ENCODE measurements at regions not wholly inside any gene's neighbourhood (a gene's known extent, or its start where the extent isn't known, plus 50 kb on each side); places are given as distances from the start of the nearest gene placed in this dataset.

DNA sequence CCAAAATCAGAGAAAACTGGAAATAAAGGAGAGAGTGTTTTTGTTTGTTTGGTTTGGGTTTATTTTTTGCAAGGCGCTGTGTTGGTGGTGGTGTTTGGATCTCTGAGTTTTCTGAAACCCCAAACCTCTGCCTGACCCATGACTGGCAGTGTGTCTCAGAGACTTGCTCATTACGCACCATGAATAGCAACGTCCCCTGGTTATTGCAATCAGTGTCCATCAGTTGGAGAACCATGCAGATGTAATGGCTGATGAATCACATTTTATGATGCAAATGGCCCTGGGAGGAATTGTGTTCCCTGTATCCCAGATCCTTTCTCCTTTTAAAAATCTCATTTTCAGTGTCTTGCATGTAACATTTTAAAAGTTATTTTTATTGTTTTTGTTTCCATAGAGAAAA lies 362.8 kb downstream of the PMP22 start:
- no peak overlapping the region for H3K27ac Mint-ChIP-seq

GRCh38 chr17:14901376-14901775 lies 363.8 kb downstream of the PMP22 start:
- Mint-ChIP-seq H3K36me3 (ENCODE audit: low read depth) (no peaks in the 10 kb centered on the region), H3K9me3 (peaks cover 7% of the 10 kb centered on the region), H3K4me3 (no peak overlapping the region), H3K4me1 (no peaks in the 10 kb centered on the region), H3K27me3 (peaks cover 12% of the 10 kb centered on the region), H3K27ac (no peak overlapping the region)
- no peak for ATAC-seq
- DNase-seq: no peak

More for the DNA sequence above, 362.8 kb downstream of the PMP22 start:
- Mint-ChIP-seq H3K4me1 (no peaks in the 10 kb centered on the region), H3K4me3 (no peak overlapping the region), H3K9me3 (peaks cover 7% of the 10 kb centered on the region), H3K36me3 (ENCODE audit: low read depth) (no peaks in the 10 kb centered on the region), H3K27me3 (peaks cover 14% of the 10 kb centered on the region)
- DNase-seq (no peak), ATAC-seq (no peak)

- no peak for ATAC-seq
- no peak overlapping the region for H3K4me3 Mint-ChIP-seq
- peaks cover 3% of the 10 kb centered on the region for H3K36me3 Mint-ChIP-seq (ENCODE audit: low read depth)
- H3K9me3 Mint-ChIP-seq: peaks cover 31% of the 10 kb centered on the region
- no peaks in the 10 kb centered on the region for H3K4me1 Mint-ChIP-seq
- no peak for DNase-seq
- peaks cover 12% of the 10 kb centered on the region for H3K27me3 Mint-ChIP-seq
- no peak overlapping the region for H3K27ac Mint-ChIP-seq
Measured at GRCh38 chr17:14886200-14886739, 378.9 kb downstream of the PMP22 start.

GRCh38 chr17:14882131-14882530 lies 383.0 kb downstream of the PMP22 start:
- Mint-ChIP-seq H3K9me3 (peaks cover 26% of the 10 kb centered on the region), H3K36me3 (ENCODE audit: low read depth) (peaks cover 3% of the 10 kb centered on the region), H3K4me1 (no peaks in the 10 kb centered on the region), H3K27me3 (peaks cover 11% of the 10 kb centered on the region), H3K27ac (no peak overlapping the region), H3K4me3 (no peak overlapping the region)
- ATAC-seq: no peak
- DNase-seq: no peak

GRCh38 chr17:14875557-14876412 lies 389.3 kb downstream of the PMP22 start:
- Mint-ChIP-seq H3K27me3 (peaks cover 3% of the 10 kb centered on the region), H3K27ac (no peak overlapping the region), H3K4me3 (no peak overlapping the region), H3K36me3 (ENCODE audit: low read depth) (no peaks in the 10 kb centered on the region), H3K4me1 (no peaks in the 10 kb centered on the region), H3K9me3 (no peaks in the 10 kb centered on the region)
- ATAC-seq (no peak), DNase-seq (no peak)

- Mint-ChIP-seq H3K27ac (no peak overlapping the region), H3K9me3 (no peaks in the 10 kb centered on the region), H3K4me3 (no peak overlapping the region), H3K4me1 (no peaks in the 10 kb centered on the region), H3K36me3 (ENCODE audit: low read depth) (no peaks in the 10 kb centered on the region), H3K27me3 (peaks cover 11% of the 10 kb centered on the region)
- ATAC-seq (no peak), DNase-seq (no peak)
Measured at GRCh38 chr17:14873996-14874395, 391.1 kb downstream of the PMP22 start.

DNA sequence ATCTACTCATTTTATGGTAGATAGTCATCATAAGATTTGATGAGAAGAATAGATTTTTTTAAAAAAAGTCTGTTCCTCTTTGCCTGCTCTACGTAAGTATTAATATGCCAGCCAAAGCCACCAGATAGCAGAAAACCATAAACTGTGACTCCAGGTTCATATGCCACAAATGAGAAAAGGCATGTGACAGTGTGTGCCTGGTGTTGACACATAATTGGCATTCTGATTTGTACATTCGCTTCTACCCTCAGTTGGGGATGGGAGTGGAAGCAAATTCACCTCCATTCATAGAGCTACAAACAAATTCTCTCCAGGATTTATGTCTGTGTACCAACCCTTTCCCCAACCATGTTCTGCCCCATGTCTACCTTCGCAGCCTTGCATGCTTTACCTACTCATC lies 391.6 kb downstream of the PMP22 start:
- no peaks in the 10 kb centered on the region for H3K4me1 Mint-ChIP-seq
- no peak for ATAC-seq

GRCh38 chr17:14871921-14872320 lies 393.2 kb downstream of the PMP22 start:
- DNase-seq (no peak), ATAC-seq (no peak)
- peaks cover 4% of the 10 kb centered on the region for H3K9me3 Mint-ChIP-seq
- no peak overlapping the region for H3K4me3 Mint-ChIP-seq
- H3K4me1 Mint-ChIP-seq: no peaks in the 10 kb centered on the region
- peaks cover 17% of the 10 kb centered on the region for H3K27me3 Mint-ChIP-seq
- no peaks in the 10 kb centered on the region for H3K36me3 Mint-ChIP-seq (ENCODE audit: low read depth)
- H3K27ac Mint-ChIP-seq: no peak overlapping the region

More for the DNA sequence above, 391.6 kb downstream of the PMP22 start:
- no peak overlapping the region for H3K4me3 Mint-ChIP-seq
- H3K27me3 Mint-ChIP-seq: peaks cover 11% of the 10 kb centered on the region
- DNase-seq: no peak
- no peak overlapping the region for H3K27ac Mint-ChIP-seq
- no peaks in the 10 kb centered on the region for H3K36me3 Mint-ChIP-seq (ENCODE audit: low read depth)
- no peaks in the 10 kb centered on the region for H3K9me3 Mint-ChIP-seq

DNA sequence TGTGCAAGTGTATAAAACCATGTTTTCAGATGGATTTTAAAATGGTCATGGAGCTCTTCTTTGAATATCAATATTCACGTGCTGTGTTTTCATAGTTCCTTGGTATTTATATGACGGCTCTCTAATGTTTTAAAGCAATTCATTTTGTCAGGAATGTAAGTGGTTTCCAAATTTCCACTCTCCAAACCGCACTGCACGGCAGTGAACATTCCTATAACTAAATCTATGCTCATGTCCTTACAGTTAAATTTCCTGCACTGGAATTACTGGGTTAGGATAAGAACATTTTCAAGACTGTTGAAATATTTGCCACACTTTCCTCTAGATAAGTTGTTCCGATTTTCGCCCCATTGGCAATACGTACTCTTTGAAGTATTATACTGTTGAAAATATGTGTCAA lies 398.9 kb downstream of the PMP22 start:
- H3K9me3 Mint-ChIP-seq: peaks cover 10% of the 10 kb centered on the region
- DNase-seq (no peak), ATAC-seq (no peak)
- H3K4me3 Mint-ChIP-seq: no peak overlapping the region
- H3K4me1 Mint-ChIP-seq: no peaks in the 10 kb centered on the region
- no peaks in the 10 kb centered on the region for H3K36me3 Mint-ChIP-seq (ENCODE audit: low read depth)
- no peak overlapping the region for H3K27ac Mint-ChIP-seq
- H3K27me3 Mint-ChIP-seq: peaks cover 22% of the 10 kb centered on the region

DNA sequence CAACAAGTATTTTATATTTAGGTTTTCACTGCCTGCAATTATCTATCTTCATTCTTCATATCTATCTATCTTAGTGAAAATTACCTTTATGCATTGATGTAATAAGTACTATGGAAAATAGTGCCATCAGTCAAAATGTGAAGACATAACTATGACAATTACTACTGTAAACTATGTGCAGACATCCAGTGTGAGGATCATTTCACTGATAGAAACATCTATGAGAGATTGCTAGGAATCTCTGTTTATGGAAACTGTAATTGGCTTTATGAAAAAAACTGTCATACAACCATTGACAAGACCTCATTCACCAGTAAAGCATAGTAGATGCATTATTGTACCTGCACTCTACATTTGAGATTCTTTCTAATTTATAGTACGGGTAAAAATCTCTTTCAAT lies 401.0 kb downstream of the PMP22 start:
- no peak for DNase-seq
- Mint-ChIP-seq H3K9me3 (peaks cover 10% of the 10 kb centered on the region), H3K27ac (no peak overlapping the region), H3K4me3 (no peak overlapping the region), H3K27me3 (peaks cover 12% of the 10 kb centered on the region), H3K4me1 (no peaks in the 10 kb centered on the region), H3K36me3 (ENCODE audit: low read depth) (no peaks in the 10 kb centered on the region)
- no peak for ATAC-seq

DNA sequence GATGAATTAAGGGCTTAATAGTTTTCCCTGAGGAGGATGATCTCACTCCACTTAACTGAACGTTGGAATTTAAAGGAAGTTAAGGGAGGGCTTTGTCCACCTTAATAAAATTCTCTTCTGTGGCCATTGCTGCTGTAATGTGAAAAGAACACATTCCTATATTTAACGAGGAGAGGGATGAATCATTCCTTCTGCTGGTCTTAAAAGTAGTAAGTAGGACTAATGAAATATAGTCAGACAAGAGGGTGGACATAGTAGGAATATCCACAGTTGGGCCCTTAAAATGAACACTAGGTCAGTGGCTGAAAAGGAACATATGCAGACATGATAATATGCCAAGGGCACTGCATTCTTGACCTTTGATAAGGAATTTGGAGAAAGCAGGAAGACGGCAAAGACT lies 405.6 kb downstream of the PMP22 start:
- DNase-seq (no peak), ATAC-seq (no peak)
- peaks cover 6% of the 10 kb centered on the region for H3K9me3 Mint-ChIP-seq
- H3K27me3 Mint-ChIP-seq: peaks cover 2% of the 10 kb centered on the region
- no peak overlapping the region for H3K4me3 Mint-ChIP-seq
- H3K27ac Mint-ChIP-seq: no peak overlapping the region
- no peaks in the 10 kb centered on the region for H3K4me1 Mint-ChIP-seq
- H3K36me3 Mint-ChIP-seq (ENCODE audit: low read depth): no peaks in the 10 kb centered on the region

DNA sequence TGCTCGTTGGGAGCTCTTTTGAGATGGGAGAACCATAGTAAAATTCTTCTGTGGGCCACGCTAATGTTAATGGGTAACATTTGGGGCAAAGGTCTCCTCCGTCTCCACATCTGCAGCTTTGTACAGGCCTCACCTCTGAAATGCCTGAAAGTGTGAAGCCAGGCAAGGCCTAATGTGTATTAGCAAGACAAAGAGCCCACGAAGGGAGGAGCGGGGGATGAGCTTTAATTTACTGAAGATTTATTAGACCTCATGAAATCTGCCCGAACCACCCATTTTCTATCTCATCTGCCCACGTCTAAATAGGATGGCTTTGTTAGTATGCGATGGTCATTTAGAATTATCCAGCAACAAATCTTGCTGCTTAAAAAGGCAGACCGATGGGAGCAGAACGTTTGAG lies 408.9 kb downstream of the PMP22 start:
- peaks cover 2% of the 10 kb centered on the region for H3K27me3 Mint-ChIP-seq
- no peaks in the 10 kb centered on the region for H3K36me3 Mint-ChIP-seq (ENCODE audit: low read depth)
- H3K27ac Mint-ChIP-seq: no peak overlapping the region
- no peak overlapping the region for H3K4me3 Mint-ChIP-seq
- no peak for ATAC-seq
- no peaks in the 10 kb centered on the region for H3K9me3 Mint-ChIP-seq
- no peak for DNase-seq
- no peaks in the 10 kb centered on the region for H3K4me1 Mint-ChIP-seq

DNA sequence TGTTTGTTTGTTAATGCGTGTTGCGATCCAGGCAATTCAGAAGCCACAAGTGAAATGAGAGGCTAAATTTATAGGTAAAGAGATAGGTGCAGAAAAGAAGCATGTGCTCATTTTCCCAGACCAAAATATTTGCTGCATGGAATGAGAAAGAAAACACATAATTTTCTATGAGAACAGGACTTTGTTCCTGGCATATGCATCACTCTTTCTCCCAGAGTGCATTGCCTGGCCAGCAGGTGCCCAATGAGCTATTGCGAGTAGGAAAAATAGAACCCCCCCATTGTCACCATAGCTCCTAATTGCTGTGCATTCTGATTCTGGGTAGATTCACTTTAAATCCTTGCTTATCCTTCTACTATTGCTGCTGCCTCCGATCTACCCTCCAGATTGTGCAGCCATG lies 410.4 kb downstream of the PMP22 start:
- Mint-ChIP-seq H3K27ac (no peak overlapping the region), H3K27me3 (peaks cover 2% of the 10 kb centered on the region), H3K36me3 (ENCODE audit: low read depth) (no peaks in the 10 kb centered on the region), H3K4me1 (no peaks in the 10 kb centered on the region), H3K4me3 (no peak overlapping the region), H3K9me3 (no peaks in the 10 kb centered on the region)
- no peak for DNase-seq
- no peak for ATAC-seq

DNA sequence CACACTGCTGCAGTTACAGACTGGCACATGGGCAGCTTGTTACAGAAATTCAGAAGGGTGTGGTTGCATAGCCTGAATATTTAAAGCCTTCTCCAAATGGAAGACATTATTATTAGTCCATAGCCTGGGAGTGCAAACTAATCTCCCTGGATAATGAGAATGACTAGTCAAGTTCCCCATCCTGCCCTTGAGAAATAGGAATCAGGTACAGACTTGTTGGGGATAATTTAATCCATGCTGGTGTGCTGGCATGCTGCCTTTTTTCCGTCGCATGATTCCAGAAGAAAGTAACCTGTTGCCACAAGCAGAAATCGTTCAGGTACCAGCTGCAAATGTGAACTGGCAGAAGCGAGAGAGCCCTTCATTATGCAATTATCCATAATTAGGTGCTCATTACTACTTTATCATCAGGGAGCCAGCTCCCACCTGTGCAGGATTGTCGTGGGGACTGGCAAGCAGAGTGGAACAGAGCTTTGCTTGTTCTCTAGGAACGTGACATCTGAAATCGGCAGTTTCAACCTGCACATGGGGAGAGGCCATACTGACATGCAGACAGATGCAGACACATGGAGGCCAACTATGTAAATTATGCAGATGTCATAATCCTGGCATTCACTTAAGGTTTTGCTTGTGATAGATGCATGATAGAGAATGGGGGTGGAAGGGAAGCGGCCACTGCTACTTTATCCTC lies 419.4 kb downstream of the PMP22 start:
- Mint-ChIP-seq H3K9me3 (peaks cover 3% of the 10 kb centered on the region), H3K4me1 (no peaks in the 10 kb centered on the region), H3K4me3 (no peak overlapping the region), H3K36me3 (ENCODE audit: low read depth) (no peaks in the 10 kb centered on the region), H3K27ac (no peak overlapping the region), H3K27me3 (peaks cover 10% of the 10 kb centered on the region)
- no peak for DNase-seq
- no peak for ATAC-seq
